GM04503 (cell line): ENCODE measurements at regions not wholly inside any gene's neighbourhood (a gene's known extent, or its start where the extent isn't known, plus 50 kb on each side); places are given as distances from the start of the nearest gene placed in this dataset.

Source experiments
- DNase-seq: peaks from one replicate; pipeline ENCODE4 v3.0.0-alpha.2; 2012; ENCODE audit warnings: low read depth

DNA sequence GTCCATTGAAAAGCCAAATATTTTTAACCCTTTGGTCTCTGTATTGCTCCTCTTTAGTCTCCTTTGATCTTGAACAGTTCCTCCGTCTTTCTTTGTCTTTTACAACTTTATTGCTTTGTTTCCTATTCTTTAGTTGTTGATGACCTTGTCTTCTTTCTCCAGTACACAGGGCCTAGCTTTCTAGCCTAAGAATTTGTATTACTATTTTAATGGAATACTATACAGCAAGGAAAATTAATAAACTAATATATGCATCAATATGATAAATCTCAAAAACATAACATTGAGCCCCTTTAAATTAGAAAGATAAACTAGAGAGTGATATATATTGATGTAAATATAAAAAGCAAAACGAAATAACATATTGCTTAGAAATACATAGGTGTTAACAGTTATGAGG lies 88.7 kb downstream of the NR1D2 start:
- DNase-seq, result no peak

DNA sequence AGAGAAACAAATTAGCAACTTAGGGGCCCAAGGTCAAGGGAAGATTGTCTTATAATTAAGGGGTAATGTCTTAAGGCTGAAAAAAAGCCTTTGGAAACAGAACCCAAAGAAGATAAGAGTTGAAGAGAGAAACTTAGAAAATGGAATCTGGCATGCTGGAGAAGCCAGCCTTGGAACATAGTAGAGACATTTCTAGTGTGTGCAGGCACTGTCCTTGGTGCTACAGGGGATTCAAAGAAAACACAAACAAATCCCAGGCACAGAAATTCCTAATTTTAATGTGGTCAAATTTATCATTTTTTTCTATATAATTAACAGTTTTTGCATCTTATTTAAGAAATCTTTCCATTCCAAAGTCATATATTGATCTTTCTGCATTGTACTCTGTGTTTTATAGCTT lies 89.4 kb downstream of the NR1D2 start:
- DNase-seq, result no peak

DNA sequence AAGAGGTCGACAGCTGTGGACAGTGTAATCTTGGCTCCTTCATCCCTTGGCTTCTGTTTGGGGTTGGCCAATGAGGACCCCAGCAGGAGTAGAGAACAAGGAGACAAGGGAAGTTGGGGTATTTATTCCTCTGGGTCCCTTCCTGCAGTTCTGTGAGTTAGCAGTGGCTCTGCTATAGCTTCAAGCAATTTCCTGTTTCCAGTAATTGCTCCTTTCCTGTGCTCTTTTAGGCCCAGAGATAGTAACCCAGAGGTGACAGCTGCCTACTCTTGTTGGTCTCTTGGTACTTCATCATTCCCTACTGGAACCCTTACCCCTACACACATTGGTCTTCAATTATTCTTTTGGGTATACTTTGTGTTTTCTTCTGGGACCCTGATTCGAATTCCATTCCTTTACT lies 92.9 kb downstream of the NR1D2 start:
- no peak for DNase-seq

DNA sequence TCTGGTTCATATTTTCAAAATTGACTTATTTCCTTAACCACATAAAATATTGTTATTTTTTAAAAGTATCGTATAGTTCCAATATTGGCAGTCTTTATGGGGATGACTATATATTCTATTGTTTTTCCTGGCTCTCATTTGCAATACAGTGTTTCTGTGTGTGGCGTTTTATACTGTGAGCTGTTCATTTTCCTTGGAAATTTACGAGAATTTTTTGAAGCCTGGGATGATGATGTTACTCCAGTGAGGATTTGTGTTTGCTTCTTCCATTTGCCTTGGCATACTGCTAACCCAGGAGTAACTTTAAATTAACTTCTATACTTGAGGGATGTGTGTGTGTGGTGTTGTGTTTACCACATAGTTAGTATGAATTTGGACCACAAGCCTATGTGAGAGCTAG lies 95.2 kb downstream of the NR1D2 start:
- no peak for DNase-seq

DNA sequence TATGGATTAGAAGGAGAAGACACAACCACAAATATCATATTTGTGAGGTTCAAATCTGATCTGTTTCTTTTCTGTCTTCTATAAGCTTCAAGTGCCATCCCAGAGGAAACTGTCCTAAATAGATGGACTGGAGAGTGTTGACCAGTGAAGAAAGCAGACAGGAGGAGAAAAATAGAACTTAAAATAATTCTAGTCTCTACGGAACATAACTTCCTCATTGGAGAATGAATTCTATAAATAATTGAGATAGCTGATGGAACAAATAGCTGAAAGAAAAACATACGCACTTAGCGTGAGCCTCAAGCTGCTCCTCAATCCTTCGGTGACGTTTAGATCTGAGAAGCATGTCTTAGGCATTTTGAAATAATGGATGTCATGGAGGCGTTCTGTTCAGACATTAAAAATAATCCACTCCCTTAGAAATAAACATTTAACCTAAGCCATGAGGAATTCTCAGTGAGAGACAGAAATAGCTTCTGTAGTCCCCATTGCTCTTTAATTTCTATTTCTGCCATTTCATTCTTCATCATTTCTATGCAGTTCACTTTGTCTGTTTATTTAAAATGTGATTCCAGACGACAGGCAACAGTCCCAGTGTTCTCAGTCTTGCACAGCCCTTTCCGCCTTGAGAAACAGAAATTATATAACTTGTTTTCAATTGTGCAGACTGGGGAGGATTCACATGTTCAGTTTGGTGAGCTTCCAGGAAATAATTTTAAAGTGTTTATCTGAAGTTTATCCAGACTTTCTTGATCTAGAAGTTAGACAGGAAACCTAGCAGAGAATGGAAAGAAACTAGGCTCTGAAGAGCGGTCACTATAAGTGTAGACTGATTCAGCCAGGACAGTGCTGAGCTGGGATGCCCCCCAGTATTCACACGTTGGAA lies 97.3 kb downstream of the NR1D2 start:
- no peak for DNase-seq

DNA sequence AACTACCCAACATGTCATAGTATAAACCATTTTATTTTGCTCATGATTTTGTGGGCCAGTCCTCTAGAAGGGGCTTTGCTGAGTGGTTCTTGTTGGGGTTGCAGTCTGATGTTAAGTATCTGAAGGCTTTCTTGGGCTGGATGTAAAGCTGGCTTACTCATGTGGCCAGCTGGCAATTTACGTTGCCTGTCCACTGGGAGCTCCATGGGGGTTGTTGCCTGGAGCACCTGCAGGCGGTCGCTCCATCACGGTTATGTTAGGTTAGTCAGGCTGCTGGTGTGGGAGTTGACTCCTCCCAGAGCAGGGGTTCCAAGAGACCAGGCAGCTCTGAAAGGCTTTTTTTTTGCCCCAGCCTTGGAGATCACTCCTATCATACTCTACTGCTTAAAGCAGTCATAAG lies 98.1 kb downstream of the NR1D2 start:
- DNase-seq, result no peak

DNA sequence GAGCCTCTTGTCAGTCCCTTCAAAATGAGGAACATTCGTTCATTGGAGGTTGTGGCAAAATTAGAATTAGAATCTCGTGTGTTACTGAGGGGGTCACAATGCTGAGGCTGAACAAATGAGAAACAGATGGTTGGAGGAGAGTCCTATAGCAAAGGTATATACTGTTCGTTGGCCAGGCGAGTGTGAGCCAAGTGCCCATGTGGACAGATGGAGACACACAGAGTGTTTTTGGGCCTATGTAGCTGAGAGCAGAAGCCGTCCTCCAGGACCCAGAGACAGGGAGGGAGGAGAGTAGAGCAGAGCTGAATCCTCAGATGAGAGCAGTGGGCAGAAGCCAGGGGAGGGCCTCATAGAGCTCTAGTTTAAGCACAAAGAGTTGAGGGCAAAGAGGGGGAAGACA lies 98.9 kb downstream of the NR1D2 start:
- no peak for DNase-seq

DNA sequence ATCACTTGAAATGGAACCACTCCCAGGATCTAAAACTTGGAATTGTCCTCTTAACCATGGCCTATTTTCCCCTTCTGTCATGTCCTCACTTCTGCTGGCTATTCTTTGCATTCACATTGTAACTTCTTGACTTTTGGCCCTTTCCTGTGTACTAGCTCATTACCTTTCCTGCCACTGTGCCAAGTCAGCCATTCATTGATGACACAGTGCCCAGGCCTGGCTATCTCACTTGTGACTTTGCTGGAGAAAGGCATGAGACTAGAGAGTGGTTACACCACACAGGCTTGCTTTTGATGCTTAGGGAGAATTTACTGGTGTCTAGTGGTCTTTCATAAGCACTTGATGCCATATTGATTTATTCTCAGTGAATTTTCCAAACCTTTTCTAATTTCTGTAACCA lies 101.1 kb downstream of the NR1D2 start:
- no peak for DNase-seq

DNA sequence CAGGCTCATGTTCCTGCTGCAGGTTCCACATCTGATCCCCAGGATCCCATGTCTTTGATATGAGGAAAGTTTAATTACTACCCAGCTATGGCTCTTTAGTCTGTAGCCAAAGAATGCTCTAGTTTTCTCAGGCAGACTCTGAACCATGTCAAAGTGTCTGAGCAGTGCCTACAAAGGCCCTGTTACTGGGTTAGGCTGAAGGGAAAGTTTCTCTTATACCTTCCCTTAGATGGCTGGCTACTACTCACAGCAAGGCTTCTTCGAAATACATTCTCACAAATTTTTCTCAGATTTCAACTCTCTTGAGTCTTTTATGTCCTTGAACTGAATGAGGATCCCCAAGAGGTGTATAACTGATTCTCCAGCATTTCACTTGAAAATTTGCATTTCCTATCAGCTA lies 102.4 kb downstream of the NR1D2 start:
- DNase-seq, result no peak

DNA sequence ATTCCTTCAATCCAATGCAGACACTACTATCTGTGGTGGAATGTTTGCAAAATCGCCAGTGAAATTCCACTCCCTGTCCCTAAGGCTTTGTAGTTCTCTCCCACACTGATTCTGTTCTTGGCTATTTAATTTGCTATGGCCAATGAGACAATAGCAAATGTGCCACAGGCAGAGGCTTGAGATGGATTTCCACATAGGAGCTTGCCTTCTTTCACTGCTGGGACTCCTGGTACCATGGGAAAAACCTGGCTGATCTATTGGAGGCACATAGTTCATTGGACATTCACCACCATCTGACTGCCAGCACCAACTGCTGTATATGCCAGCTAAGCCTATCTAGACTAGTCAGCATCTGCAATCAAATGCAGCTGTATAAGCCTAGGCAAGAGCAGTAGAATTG lies 103.8 kb downstream of the NR1D2 start:
- peak; percentile 66 for DNase-seq

DNA sequence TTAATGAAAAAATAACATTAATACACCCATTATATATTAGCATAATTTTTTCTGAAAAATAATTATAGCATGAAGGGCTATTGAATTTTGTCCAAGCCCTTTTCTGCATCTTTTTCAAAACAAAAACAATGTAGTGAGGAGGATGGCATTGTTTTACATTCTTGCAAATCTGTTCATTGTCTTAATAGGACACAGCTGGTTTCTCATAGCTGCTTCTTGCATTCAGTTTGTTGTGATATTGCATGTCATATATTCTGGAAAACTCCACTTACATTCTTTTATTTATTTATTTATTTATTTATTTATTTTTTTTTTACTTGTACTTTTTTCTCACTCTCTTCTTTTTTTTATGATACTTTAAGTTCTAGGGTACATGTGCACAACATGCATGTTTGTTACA lies 107.4 kb downstream of the NR1D2 start:
- no peak for DNase-seq

DNA sequence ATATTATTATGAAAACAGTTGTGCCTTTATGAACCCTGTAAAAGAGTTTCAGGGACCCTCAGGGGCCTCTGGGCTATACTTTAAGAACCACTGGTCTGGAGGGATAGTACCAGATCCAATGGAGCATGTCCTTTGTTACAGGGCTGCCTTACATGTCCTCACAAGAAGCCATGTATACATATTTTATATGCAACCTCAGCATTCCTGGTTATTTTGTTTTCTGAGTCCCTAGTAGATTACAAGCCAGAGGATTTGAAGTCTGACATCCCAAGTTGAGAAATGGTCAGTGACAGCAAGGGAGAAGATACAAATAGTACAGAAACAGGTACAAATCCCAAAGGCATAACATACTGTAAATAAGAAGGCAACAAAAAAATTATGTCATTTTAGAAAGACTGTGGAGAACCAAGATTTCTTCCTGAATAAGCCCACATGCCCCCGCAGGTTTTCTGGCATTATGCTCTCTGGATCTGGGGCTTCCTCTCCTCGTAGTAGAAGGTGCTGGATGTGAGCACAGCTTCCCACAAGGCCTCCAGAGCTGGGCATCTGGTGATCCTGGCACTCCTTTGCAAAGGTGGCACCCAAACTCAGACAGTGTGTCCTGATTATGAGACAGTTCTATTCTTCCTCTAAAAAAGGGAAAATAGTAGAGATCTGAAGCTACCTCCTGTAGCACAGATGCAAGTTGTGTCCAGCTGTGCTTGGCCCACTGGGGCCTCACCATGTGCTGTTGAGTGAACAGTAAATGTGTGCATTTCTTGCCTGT lies 114.0 kb downstream of the NR1D2 start:
- DNase-seq, result no peak

DNA sequence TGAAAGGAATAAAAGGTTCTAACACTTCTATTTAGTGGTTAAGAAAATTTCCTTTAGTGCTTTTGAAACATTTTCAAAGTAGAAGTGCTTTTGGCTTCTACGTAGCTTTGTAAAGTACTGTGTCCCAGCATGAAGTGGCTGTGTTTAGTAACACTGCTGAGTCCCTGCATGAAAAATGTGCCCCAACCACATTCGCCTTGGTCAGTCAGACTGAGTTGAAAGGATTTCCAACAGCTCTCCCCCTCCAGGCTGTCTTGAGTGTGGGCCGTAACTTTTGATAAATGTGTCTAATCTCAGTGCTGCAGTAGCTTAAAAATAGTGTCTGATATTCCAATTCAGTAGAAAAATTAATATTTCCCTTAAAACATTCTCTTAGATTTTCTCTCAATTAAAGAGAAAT lies 115.0 kb downstream of the NR1D2 start:
- peak; percentile 65 for DNase-seq

DNA sequence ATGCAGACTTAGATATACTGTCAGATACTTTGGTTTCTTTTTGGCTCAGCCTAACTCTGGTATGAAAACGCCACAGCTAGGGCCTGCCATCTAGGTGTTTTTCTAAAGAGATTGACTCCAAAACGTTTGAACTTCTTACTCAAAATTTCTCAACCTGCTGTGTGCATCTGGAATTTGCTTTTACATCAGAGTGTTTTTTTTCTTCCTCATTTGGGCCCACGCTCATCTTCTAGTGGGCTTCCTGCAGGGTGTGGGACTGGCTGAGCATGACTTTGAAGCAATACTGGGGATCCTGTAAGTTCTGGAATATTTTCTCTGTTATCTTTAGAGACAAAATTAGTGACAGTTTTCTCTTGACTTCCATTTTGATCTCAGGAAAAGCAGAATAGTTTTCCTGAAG lies 117.8 kb downstream of the NR1D2 start:
- DNase-seq, result no peak
